Mucosa of descending colon (tissue), 3 donors: ENCODE measurements at regions not wholly inside any gene's neighbourhood (a gene's known extent, or its start where the extent isn't known, plus 50 kb on each side); places are given as distances from the start of the nearest gene placed in this dataset.

ENCODE experiments used
- ATAC-seq: fragments of 200-7000 bp; cut with Tn5 transposase; one replicate; pipeline ENCODE4 v1.9.1; 2020; ENCODE audit warnings: mild to moderate bottlenecking, moderate library complexity
- DNase-seq, 3 donors: peaks; one replicate each; pipeline ENCODE4 v3.0.0-alpha.2; 2020
- H3K36me3 ChIP-seq: fragments of 200-600 bp; one replicate; pipeline ENCODE4 v1.8.0; 2021; ENCODE audit warnings: low read depth, mild to moderate bottlenecking
- H3K4me1 ChIP-seq: fragments of 200-600 bp; one replicate; pipeline ENCODE4 v1.8.0; 2021; ENCODE audit warnings: low read depth, mild to moderate bottlenecking
- H3K4me3 ChIP-seq: fragments of 200-600 bp; one replicate; pipeline ENCODE4 v1.8.0; 2021; ENCODE audit warnings: mild to moderate bottlenecking
- H3K9me3 ChIP-seq: fragments of 200-600 bp; one replicate; pipeline ENCODE4 v1.8.0; 2021; ENCODE audit warnings: mild to moderate bottlenecking
- intact Hi-C, 2 donors: fragments of 100-400 bp; cut with DNase I in 1 of 2; cut with micrococcal nuclease in 1 of 2; formaldehyde crosslinking; loops; one replicate each; pipeline versions ENCODE4 v1.11.0 to v1.11.1; 2022; cut with DNase I, micrococcal nuclease
- TF ChIP-seq, protein P1 (sequence below): fragments of 200-600 bp; IDR thresholded peaks from one replicate; pipeline ENCODE4 v1.8.0; 2022; ENCODE audit warnings: antibody characterized with exemption, mild to moderate bottlenecking
- donor health status: DM: no; HTN: no; CAD: no; lungs with moderate emphysema.
- donor health status: DM: no; HTN: no; CAD: no.
- donor health status: DM: no; HTN: yes; CAD: no.

DNA sequence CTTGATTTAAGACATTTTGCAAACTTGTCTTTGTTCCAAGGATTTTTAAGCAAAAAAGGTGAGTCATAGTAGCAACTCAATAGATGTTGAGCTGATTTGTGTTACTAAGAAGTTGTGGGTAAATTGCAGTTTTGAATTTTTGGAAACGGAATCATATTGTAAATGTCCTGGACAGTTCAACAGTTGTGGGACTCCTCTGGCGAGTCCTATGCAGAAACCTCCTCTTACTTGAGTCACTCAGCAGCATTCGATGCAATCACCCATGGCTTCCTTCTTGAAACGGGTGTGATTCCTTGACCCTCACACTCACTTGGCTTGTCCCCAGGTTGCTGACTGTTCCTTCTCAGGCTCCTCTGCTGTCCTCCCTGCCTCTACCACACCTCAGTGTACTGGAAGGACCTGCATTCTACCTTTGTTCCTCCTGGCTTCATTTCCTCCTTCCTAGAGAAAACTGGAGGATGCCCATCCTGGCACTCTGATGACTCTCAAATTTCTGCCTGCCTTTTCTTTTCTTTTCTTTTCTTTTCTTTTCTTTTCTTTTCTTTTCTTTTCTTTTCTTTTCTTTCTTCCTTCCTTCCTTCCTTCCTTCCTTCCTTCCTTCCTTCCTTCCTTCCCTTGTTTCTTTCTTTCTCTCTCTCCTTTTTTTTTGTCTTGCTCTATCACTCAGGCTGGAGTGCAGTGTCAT is 52.8 kb upstream of the DGKG start:
- intact Hi-C loops: no loop called here
- no peaks in the 10 kb centered on the region for H3K9me3 ChIP-seq
- TF ChIP-seq, protein P1, sequence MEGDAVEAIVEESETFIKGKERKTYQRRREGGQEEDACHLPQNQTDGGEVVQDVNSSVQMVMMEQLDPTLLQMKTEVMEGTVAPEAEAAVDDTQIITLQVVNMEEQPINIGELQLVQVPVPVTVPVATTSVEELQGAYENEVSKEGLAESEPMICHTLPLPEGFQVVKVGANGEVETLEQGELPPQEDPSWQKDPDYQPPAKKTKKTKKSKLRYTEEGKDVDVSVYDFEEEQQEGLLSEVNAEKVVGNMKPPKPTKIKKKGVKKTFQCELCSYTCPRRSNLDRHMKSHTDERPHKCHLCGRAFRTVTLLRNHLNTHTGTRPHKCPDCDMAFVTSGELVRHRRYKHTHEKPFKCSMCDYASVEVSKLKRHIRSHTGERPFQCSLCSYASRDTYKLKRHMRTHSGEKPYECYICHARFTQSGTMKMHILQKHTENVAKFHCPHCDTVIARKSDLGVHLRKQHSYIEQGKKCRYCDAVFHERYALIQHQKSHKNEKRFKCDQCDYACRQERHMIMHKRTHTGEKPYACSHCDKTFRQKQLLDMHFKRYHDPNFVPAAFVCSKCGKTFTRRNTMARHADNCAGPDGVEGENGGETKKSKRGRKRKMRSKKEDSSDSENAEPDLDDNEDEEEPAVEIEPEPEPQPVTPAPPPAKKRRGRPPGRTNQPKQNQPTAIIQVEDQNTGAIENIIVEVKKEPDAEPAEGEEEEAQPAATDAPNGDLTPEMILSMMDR: no peak
- no peak overlapping the region for H3K4me3 ChIP-seq
- ATAC-seq (peak; percentile 77), DNase-seq (peak in 1 of 3 donors; percentile 12)
- H3K36me3 ChIP-seq: no peaks in the 10 kb centered on the region
- H3K4me1 ChIP-seq: no peaks in the 10 kb centered on the region

- no peaks in the 10 kb centered on the region for H3K9me3 ChIP-seq
- DNase-seq (peak in 1 of 3 donors; percentile 9), ATAC-seq (peak; percentile 51)
- H3K36me3 ChIP-seq: no peaks in the 10 kb centered on the region
- no peak overlapping the region for H3K4me3 ChIP-seq
- intact Hi-C loops: no loop called here
- H3K4me1 ChIP-seq: no peaks in the 10 kb centered on the region
- TF ChIP-seq, protein P1: no peak
These were observed 51.8 kb upstream of the DGKG start for GRCh38 chr3:186413615-186414415.

DNA sequence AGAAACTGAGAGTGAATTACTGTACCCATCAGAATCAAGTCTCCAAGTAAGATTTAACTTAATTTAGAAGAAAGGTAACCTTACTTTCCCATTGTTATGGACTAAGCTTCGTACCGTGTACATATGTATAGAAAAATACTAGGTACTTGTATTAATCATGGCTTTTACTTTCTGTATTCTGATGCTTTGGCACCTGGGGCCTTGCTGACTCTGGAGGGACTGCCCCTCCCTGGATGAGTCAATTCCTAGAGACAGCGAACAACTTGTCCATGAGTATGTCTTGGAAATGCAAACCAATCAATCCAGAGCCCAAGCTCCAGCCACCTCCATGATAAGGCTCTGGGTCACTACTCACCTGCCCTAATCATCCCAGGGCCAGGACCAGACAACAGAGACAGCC is 50.0 kb upstream of the DGKG start:
- TF ChIP-seq, protein P1: no peak

More for the DNA sequence above, 50.0 kb upstream of the DGKG start:
- no peak for DNase-seq
- Histone ChIP-seq H3K9me3 (no peaks in the 10 kb centered on the region), H3K36me3 (no peaks in the 10 kb centered on the region), H3K4me1 (no peaks in the 10 kb centered on the region), H3K4me3 (no peak overlapping the region)
- ATAC-seq: no peak
- intact Hi-C loops: no loop called here
